ENCODE measurements at regions not wholly inside any gene's neighbourhood (a gene's known extent, or its start where the extent isn't known, plus 50 kb on each side); places are given as distances from the start of the nearest gene placed in this dataset.

DNA sequence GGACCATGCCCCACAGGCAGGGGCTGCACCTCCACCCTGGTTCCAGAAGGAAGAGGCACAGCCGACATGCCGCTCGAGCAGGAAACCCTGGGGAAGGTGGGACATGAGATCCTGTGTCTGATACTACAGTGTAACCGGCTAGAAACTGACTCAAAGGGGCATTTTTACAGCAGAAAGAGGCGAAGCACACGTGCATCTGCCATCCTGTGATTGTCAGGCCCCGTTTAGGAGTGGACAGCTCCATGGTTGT lies 62.7 kb downstream of the SIK1 start:
- no peak for DNase-seq

DNA sequence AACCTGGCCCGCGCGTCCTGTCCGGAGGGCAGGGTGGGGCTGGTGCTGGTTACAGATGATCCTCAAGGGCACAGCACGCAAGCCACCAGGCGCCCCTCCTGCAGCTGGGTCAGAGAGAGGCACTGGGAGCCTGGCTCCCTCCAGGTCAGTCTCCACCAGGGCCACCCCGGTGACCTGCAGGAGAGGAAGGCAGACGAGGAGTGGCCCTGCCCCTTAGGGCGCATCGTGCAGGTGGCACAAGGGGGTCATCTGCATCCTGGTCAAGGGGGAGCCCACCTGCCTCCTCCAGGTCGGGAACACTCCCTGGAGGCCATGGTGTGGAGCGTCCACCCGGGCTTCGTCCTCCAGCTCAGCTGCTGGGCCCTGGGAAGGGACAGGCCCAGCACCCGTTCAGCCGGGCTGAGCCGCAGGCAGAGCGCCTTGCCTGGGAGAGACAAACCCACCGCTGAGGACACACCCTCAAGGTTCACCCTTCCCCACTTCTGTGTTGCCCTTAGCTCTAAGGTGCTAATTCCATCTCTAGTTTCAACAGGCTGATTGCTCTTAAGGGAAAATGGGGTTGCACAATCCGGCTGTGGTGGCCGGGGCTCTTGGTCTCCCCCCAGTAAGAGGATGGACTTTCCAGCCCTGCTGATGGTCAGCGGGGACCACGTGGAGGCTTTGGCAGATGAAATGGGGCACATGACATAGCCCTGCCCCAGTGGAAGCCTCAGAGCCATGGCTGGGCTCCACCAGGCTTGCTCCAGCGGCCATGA lies 63.2 kb downstream of the SIK1 start:
- DNase-seq, result no peak

GRCh38 chr21:43362915-43363314 lies 64.0 kb downstream of the SIK1 start:
- no peak for DNase-seq

DNA sequence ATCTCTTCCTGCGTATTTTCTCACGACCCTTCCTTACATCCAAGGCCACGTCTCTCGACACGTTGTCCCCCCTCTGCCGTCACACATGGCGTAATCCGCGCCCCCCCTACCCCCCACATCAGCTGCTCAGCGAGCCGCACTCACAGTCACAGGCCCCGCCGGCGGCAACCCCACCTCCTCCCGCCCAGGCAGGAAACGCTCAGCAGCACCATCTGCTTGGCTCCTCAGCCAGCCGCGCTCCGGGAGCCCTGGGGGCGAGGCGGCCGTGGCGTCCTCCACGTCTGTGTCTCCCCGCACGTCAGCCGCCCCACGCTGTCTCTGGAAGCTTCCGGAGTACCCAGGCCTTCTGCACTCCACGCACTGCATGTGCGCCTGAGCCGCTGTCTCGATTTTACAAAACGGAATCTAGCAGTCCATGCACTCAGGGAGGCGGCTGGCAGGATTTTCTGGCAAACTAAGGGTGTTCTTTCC lies 64.6 kb downstream of the SIK1 start:
- DNase-seq, result no peak

- no peak for DNase-seq
Observed at GRCh38 chr21:43361493-43362296, 65.2 kb downstream of the SIK1 start.

DNA sequence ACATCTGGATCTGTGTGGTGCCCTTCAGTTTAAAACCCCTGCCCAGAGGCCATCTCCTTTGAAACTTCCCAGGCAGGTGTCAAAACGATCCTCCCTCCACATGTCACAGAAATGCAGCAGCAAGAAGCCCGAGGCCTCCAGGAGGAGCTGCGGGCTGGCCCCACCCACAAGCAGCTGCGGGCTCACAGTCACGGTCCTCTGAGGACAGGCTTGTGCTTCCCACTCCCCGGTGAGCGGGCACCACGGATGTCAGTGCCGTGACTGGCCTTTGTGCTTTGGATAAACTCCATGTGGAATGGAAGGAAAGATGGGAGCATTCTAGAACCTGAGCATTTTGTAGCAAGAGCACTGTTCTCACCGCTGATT lies 65.8 kb downstream of the SIK1 start:
- no peak for DNase-seq

DNA sequence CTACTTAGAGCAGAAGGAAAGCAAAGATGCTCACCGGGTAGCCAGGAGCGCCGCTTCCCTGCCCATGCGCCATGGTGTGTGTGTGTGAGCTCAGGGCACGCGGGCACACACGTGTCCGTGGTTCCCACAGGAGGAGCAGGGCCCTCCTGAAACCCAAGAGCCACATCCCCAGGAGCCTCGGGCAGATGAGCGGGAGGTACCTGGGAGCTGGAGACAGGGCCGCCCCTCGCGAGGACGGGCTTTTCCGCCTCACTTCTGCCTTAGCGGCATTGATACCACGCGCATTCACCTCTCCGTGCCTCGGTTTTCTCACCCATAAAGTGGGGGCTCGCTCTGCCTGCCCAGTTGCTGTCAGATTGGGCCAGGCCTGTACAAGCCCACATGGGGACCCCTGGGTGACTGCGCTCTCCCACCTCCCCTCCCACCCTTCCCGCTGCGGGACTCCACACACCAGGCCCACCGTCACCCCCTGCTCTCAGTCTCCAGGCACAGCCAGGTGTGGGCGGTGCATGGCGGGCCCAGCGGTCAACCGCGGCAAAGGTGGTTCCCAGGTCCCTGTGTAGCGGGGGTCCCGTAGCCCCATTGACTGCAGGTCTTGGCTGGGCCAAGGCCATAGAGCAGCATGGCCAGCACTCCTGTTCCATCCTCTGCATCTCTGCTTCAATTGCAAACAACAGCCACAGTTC lies 66.3 kb downstream of the SIK1 start:
- no peak for DNase-seq

DNA sequence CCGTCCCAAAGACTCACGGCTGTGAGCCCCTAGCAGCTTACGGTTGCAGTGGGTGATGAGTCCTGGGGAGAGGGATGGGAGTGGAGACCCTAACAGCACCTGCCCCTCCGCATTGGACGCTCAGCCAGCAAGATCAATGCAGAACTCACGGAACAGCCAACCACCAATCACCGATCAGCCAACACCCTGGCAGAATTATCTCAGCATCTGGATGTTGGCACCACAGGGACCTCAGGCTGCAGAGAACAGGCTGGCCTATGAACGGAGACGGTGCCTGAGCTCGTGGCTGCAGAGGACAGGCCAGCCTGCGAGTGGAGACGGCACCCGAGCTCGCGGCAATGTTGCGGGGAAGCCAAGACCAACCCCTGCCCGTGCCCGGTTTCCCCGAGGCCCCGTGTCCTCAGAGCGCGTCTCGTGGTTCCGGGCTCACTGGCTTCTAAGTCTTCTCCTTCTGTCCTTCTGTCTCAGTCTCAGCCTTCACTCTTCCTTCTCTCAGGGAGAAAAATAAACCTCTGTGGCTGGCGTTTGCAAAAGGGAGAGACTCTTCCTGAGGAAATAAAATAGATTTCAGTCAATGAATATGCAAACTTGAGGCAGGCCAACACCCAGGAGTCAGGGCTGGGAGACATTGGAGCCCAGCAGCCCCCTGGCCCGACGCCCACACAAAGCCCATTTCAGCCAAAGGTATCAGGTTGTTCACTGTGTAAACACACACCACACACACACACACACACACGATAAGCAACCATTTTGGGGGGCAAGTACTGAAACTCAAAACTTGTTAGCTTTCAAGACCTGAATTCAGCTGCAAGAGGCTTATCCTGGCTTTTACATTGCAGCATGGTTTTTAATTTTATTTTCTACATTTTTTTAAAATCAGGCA lies 67.8 kb downstream of the SIK1 start:
- no peak for DNase-seq

- no peak for DNase-seq
Observed at GRCh38 chr21:43357715-43358430, 69.1 kb downstream of the SIK1 start.

- no peak for DNase-seq
Observed at GRCh38 chr21:43355925-43356289, 71.0 kb downstream of the SIK1 start.

DNA sequence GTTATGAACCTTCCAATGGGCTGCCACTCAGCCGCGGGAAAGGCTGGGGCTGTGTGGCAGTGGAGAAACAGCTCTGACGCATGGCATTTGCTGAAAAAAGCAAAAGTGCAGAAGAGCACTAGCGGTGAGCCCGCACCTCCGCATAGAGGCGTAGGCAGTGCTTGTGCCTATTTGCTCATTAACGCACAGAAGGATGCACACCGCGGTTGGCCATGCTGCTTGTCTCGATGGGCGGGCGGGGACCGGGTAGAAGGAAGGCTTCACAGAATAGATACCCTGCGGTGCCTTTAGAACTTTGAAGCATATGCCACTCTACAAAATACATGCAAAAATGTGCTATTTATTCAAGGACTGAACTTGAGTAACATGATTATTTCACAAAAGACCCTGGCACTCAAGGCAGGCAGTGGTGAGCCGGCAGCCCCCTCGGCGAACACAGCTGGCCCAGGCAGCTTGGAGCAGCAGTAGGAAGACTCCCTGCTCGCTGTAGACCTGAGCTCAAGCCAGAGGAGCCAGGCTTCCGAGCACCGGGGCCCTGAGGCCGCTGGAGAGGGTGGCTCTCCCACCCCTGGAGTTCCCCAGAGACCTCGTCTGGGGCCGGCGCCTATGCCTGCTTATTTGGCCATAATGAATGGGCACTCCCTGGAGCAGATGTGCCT lies 71.5 kb downstream of the SIK1 start:
- DNase-seq, result no peak

DNA sequence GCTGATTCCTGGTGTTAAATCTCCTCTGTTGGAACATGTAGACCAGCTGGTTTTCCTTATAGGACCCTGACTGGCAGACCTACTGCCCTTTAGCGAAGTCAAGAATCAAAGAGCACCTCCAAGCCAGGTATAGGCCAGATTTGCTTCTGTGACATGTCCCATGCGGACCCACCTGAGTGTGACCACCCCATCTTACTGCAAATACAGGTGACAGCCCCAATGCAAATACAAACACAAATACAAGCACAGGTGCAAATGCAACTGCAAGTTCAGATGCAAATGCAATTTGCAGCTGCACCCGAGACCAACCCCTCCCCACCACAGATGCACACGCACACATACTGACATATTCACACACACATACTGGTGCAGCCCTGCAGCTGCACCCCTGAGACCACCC lies 72.3 kb downstream of the SIK1 start:
- DNase-seq, result no peak

- DNase-seq, result no peak
Observed at GRCh38 chr21:43354026-43354420, 72.9 kb downstream of the SIK1 start.

DNA sequence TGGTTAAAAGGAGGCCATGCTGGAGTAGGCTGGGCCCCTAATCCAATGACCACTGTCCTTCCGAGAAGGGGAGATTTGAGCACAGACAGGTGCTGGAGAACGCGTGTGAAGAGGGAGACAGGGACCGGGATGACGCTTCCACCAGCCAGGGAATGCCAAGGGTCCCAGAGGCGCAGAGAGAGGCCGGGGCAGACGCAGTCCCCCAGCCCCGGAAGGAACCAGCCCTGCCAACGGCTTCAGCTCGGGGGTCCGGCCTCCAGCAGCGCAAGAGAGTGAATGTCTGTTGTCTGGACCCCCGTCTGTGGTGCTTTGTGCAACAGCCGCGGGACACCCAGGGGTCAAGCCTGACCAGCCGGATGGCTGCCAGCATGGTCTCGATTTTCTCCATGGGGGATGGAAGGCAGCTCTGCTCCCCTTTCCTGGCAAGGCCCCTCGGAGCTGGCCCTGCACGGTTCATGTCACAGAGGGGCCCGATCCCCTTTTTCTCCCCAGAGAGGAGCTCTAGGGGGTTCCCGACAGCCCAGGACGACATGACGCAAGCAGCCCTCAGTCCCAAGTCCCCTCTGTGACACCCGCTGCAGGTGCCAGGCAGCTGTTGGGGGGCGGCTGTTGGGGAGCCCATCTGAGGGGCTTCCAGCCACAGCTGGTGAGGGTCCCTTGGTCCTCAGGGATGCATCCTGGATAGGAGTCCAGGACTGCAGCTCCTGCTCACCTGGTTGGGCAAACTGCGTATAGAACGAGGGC lies 73.5 kb downstream of the SIK1 start:
- DNase-seq, result no peak

GRCh38 chr21:43352568-43353281 lies 74.2 kb downstream of the SIK1 start:
- no peak for DNase-seq

- DNase-seq, result no peak
Observed at GRCh38 chr21:43352154-43352537, 74.8 kb downstream of the SIK1 start.

GRCh38 chr21:43351501-43352153 lies 75.3 kb downstream of the SIK1 start:
- no peak for DNase-seq

GRCh38 chr21:43349644-43350043 lies 77.3 kb downstream of the SIK1 start:
- no peak for DNase-seq

- DNase-seq, result no peak
Observed at GRCh38 chr21:43348801-43349261, 78.1 kb downstream of the SIK1 start.

All from SIG-M5 (cell line).